HepG2 (cell line): ENCODE measurements at regions not wholly inside any gene's neighbourhood (a gene's known extent, or its start where the extent isn't known, plus 50 kb on each side); places are given as distances from the start of the nearest gene placed in this dataset.

ENCODE experiments used
- ATAC-seq: fragments of 200-7000 bp; cut with Tn5 transposase; 3 replicates; pipeline ENCODE4 v1.9.1; 2020; ENCODE audit warnings: mild to moderate bottlenecking, moderate library complexity
- BruUV-seq: library from RNA; stranded (reverse); fragments of 400-500 nt; replicated peaks from 2 replicates; lab custom pipeline; 2021; lab: Mats Ljungman, UMichigan
- CTCF ChIA-PET: fragments of 300-600 bp; formaldehyde crosslinking; extraction: SDS; loops from one replicate; lab custom pipeline; 2021; ENCODE audit warnings: low total read pairs, inconsistent platforms, low intra/inter-chr PET ratio; lab: Yijun Ruan, JAX
- POLR2A ChIA-PET: fragments of 350-600 bp; sonication (Branson Sonifier 250); formaldehyde crosslinking; loops from one replicate; lab custom pipeline; 2020; ENCODE audit warnings: antibody characterized with exemption, inconsistent platforms; lab: Yijun Ruan, JAX
- DNase-seq: peaks from one replicate; pipeline ENCODE4 v3.0.0-alpha.2; 2015; ENCODE audit warnings: low spot score
- FAIRE-seq: peaks from 3 replicates; lab custom pipeline; 2011; peaks lifted over from hg19 to GRCh38; lab: Jason Lieb, UNC
- H2AFZ ChIP-seq: one replicate; pipeline ENCODE4 v1.6.1; 2011; ENCODE audit warnings: low read length, inconsistent platforms
- H3K27ac ChIP-seq: fragments of 300-600 bp; 3 replicates; pipeline ENCODE4 v1.8.0; 2011; ENCODE audit warnings: mixed run types, mild to moderate bottlenecking, mixed read lengths, low read length, inconsistent platforms; ENCODE audit not compliant: insufficient read depth; ENCODE audit errors: extremely low read length
- H3K27me3 ChIP-seq, 2 experiments: fragments of 200-600 bp in 1 of 2; 2 replicates in 1 of 2; 3 replicates in 1 of 2; pipeline versions ENCODE4 v1.6.0 to v1.8.0; 2011; ENCODE audit warnings: low read length in 2 of 2, mild to moderate bottlenecking in 2 of 2, moderate library complexity in 2 of 2, inconsistent platforms in 1 of 2; ENCODE audit not compliant: insufficient read depth in 2 of 2, control insufficient read depth in 1 of 2
- H3K36me3 ChIP-seq, 2 experiments: fragments of 200-600 bp in 1 of 2; replicated peaks in 1 of 2; 2 replicates in 1 of 2; 3 replicates in 1 of 2; pipeline versions ENCODE4 v1.5.1 to v1.8.0; 2011; ENCODE audit warnings: low read length in 2 of 2, inconsistent platforms in 1 of 2; ENCODE audit not compliant: insufficient read depth in 2 of 2, control insufficient read depth in 1 of 2
- H3K4me1 ChIP-seq: 2 replicates; pipeline ENCODE4 v1.5.1; 2012; ENCODE audit warnings: low read length, inconsistent platforms; ENCODE audit not compliant: insufficient read depth
- H3K4me2 ChIP-seq: 2 replicates; pipeline ENCODE4 v1.6.0; 2011; ENCODE audit warnings: low read depth, low read length, inconsistent platforms
- H3K4me3 ChIP-seq, 3 experiments: fragments of 200-600 bp in 1 of 3; sonication (generic), shearing (Covaris generic) in 1 of 3; replicated peaks in 1 of 3; 2 replicates each; pipeline ENCODE4 v1.5.1; 2011 to 2016; ENCODE audit warnings: low read length in 3 of 3, inconsistent platforms in 2 of 3, low read depth in 2 of 3, mild to moderate bottlenecking in 2 of 3, control low read depth in 1 of 3, mixed read lengths in 1 of 3; ENCODE audit not compliant: insufficient read depth in 1 of 3
- H3K79me2 ChIP-seq: one replicate; pipeline ENCODE4 v1.6.1; 2011; ENCODE audit warnings: low read length, inconsistent platforms; ENCODE audit not compliant: insufficient read depth
- H3K9ac ChIP-seq: 2 replicates; pipeline ENCODE4 v1.6.0; 2011; ENCODE audit warnings: mild to moderate bottlenecking, low read depth, low read length, inconsistent platforms; ENCODE audit not compliant: insufficient read depth
- H3K9me3 ChIP-seq: 2 replicates; pipeline ENCODE4 v1.5.1; 2012; ENCODE audit warnings: mild to moderate bottlenecking, low read length
- H4K20me1 ChIP-seq: 2 replicates; pipeline ENCODE4 v1.6.0; 2011; ENCODE audit warnings: inconsistent platforms, mild to moderate bottlenecking, low read length, moderate library complexity; ENCODE audit not compliant: insufficient read depth
- AKAP8 ChIP-seq: sonication (generic); formaldehyde crosslinking; IDR thresholded peaks from 2 replicates; pipeline ENCODE4 v1.5.1; 2020; ENCODE audit warnings: mild to moderate bottlenecking, missing genetic modification reagents
- ATF7 ChIP-seq, 2 experiments: fragments of 450-650 bp in 1 of 2; sonication (generic) in 1 of 2; formaldehyde crosslinking in 1 of 2; IDR thresholded peaks; 2 replicates each; pipeline versions ENCODE4 v1.4.0 to v1.6.1; 2016 to 2020; ENCODE audit warnings: antibody characterized with exemption in 1 of 2, mild to moderate bottlenecking in 1 of 2, missing genetic modification reagents in 1 of 2
- CHD4 ChIP-seq: fragments of 200-600 bp; sonication (generic); IDR thresholded peaks from 2 replicates; pipeline ENCODE4 v1.7.0; 2017; ENCODE audit warnings: mild to moderate bottlenecking, low read length, borderline replicate concordance
- MIER3 ChIP-seq: IDR thresholded peaks from 2 replicates; pipeline ENCODE4 v1.6.1; 2016; ENCODE audit warnings: missing compliant biosample characterization, borderline replicate concordance
- PAWR ChIP-seq: sonication (generic); formaldehyde crosslinking; IDR thresholded peaks from 2 replicates; pipeline ENCODE4 v1.4.0; 2020; ENCODE audit warnings: missing genetic modification reagents, mild to moderate bottlenecking, borderline replicate concordance
- REL ChIP-seq: sonication (generic); formaldehyde crosslinking; conservative IDR thresholded peaks from 2 replicates; pipeline ENCODE4 v1.8.0; 2022; ENCODE audit warnings: mild to moderate bottlenecking, missing genetic modification reagents, moderate library complexity
- STAT5B ChIP-seq: sonication (generic); formaldehyde crosslinking; IDR thresholded peaks from 2 replicates; pipeline ENCODE4 v1.4.0; 2020; ENCODE audit warnings: missing genetic modification reagents
- YY1 ChIP-seq: IDR thresholded peaks from 2 replicates; pipeline ENCODE4 v1.6.1; 2011; ENCODE audit warnings: low read length, low read depth, moderate library complexity, mild to moderate bottlenecking; ENCODE audit not compliant: insufficient read depth, insufficient replicate concordance
- in situ Hi-C: cut with HindIII; loops from 2 replicates; pipeline ENCODE4 v1.10.0; 2017; ENCODE audit warnings: low pct_unique_long_range_greater_than_20kb; ENCODE audit not compliant: extremely low pct_ligation_motif_present
- intact Hi-C: fragments of 100-400 bp; cut with micrococcal nuclease; formaldehyde crosslinking; loops from one replicate; pipeline ENCODE4 v1.10.0; 2022; ENCODE audit not compliant: unreplicated experiment
- TF ChIP-seq, protein P1 (sequence below): sonication (generic); formaldehyde crosslinking; IDR thresholded peaks from 2 replicates; pipeline ENCODE4 v1.4.0; 2020; ENCODE audit warnings: missing genetic modification reagents

GRCh38 chr6:126937426-126937825 is 181.0 kb upstream of the RSPO3 start:
- CTCF ChIA-PET: no interaction called here
- Histone ChIP-seq H3K9me3 (no peaks in the 10 kb centered on the region), H3K4me3 (no peak overlapping the region), H3K4me1 (no peaks in the 10 kb centered on the region), H3K27me3 (no peaks in the 10 kb centered on the region; a peak in 1 of 5 replicates), H3K4me2 (no peak overlapping the region), H3K27ac (no peak overlapping the region), H3K9ac (no peak overlapping the region), H4K20me1 (no peaks in the 10 kb centered on the region), H2AFZ (no peak overlapping the region), H3K79me2 (no peaks in the 10 kb centered on the region), H3K36me3 (no peaks in the 10 kb centered on the region)
- intact Hi-C loops (no loop called here), in situ Hi-C loops (no loop called here)
- DNase-seq (no peak), ATAC-seq (no peak), FAIRE-seq (no peak)
- BruUV-seq: no TSS peak
- TF ChIP-seq MIER3 (CRISPR knock-in tag) (no peak), REL (CRISPR knock-in tag) (no peak), ATF7 (IDR thresholded peaks at IDR 0.05) (no peak), ATF7 (CRISPR knock-in tag; IDR thresholded peaks at IDR 0.05) (no peak), AKAP8 (CRISPR knock-in tag) (no peak), STAT5B (CRISPR knock-in tag) (no peak), PAWR (CRISPR knock-in tag) (no peak), YY1 (no peak), CHD4 (no peak)
- TF ChIP-seq, protein P1, sequence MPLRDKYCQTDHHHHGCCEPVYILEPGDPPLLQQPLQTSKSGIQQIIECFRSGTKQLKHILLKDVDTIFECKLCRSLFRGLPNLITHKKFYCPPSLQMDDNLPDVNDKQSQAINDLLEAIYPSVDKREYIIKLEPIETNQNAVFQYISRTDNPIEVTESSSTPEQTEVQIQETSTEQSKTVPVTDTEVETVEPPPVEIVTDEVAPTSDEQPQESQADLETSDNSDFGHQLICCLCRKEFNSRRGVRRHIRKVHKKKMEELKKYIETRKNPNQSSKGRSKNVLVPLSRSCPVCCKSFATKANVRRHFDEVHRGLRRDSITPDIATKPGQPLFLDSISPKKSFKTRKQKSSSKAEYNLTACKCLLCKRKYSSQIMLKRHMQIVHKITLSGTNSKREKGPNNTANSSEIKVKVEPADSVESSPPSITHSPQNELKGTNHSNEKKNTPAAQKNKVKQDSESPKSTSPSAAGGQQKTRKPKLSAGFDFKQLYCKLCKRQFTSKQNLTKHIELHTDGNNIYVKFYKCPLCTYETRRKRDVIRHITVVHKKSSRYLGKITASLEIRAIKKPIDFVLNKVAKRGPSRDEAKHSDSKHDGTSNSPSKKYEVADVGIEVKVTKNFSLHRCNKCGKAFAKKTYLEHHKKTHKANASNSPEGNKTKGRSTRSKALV (CRISPR knock-in tag): no peak
- POLR2A ChIA-PET: no interaction called here
